ENCODE measurements at regions not wholly inside any gene's neighbourhood (a gene's known extent, or its start where the extent isn't known, plus 50 kb on each side); places are given as distances from the start of the nearest gene placed in this dataset.

- Histone ChIP-seq H3K4me1 (ENCODE audit: insufficient read depth, low read length) (peaks cover 8% of the 10 kb centered on the region), H3K27ac (ENCODE audit: low read depth, low read length) (no peak overlapping the region), H3K36me3 (ENCODE audit: insufficient read depth, low read length) (no peaks in the 10 kb centered on the region), H3K4me3 (ENCODE audit: low read depth in 1 of 2, low read length in 2 of 2) (no peak overlapping the region), H3K9ac (ENCODE audit: low read length) (no peak overlapping the region), H3K27me3 (ENCODE audit: control insufficient read depth in 1 of 2, insufficient read depth in 2 of 2, low read length in 2 of 2) (no peaks in the 10 kb centered on the region), H3K9me3 (ENCODE audit: low read length) (no peaks in the 10 kb centered on the region)
Observed at GRCh38 chr10:121152033-121152432, 300.9 kb downstream of the WDR11 start.

DNA sequence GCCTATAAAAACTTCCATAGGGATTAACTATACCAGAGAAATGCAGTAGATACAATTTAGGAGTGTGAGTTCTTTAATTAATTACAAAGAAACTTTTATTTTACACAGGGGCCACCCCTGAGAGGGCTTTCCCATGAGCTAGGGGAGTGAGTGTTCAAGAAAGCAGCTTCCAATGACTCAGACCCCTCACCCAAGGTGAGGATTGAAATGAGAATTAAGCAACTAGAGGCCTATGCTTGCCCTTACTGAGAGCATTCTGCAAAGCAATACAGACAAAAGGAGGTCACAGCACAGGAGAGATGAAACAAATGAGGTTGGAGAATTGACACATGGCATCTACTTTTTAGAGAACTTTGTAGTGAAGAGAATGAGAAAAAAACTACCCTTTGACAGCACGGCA, 301.8 kb downstream of the WDR11 start:
- H3K27me3 ChIP-seq (ENCODE audit: control insufficient read depth in 1 of 2, insufficient read depth in 2 of 2, low read length in 2 of 2): no peaks in the 10 kb centered on the region
- no peak overlapping the region for H3K4me3 ChIP-seq (ENCODE audit: low read depth in 1 of 2, low read length in 2 of 2)
- H3K9me3 ChIP-seq (ENCODE audit: low read length): no peaks in the 10 kb centered on the region
- no peak overlapping the region for H3K27ac ChIP-seq (ENCODE audit: low read depth, low read length)
- peaks cover 8% of the 10 kb centered on the region for H3K4me1 ChIP-seq (ENCODE audit: insufficient read depth, low read length)
- H3K36me3 ChIP-seq (ENCODE audit: insufficient read depth, low read length): no peaks in the 10 kb centered on the region
- no peak overlapping the region for H3K9ac ChIP-seq (ENCODE audit: low read length)

GRCh38 chr10:121154310-121154709, 303.1 kb downstream of the WDR11 start:
- no peak overlapping the region for H3K27ac ChIP-seq (ENCODE audit: low read depth, low read length)

GRCh38 chr10:121154846-121155245, 303.7 kb downstream of the WDR11 start:
- Histone ChIP-seq H3K4me1 (ENCODE audit: insufficient read depth, low read length) (peaks cover 8% of the 10 kb centered on the region), H3K9ac (ENCODE audit: low read length) (no peak overlapping the region), H3K27me3 (ENCODE audit: control insufficient read depth in 1 of 2, insufficient read depth in 2 of 2, low read length in 2 of 2) (no peaks in the 10 kb centered on the region), H3K4me3 (ENCODE audit: low read depth in 1 of 2, low read length in 2 of 2) (no peak overlapping the region), H3K36me3 (ENCODE audit: insufficient read depth, low read length) (no peaks in the 10 kb centered on the region), H3K27ac (ENCODE audit: low read depth, low read length) (no peak overlapping the region), H3K9me3 (ENCODE audit: low read length) (no peaks in the 10 kb centered on the region)

More at GRCh38 chr10:121154310-121154709, 303.1 kb downstream of the WDR11 start:
- no peak overlapping the region for H3K9ac ChIP-seq (ENCODE audit: low read length)
- H3K4me1 ChIP-seq (ENCODE audit: insufficient read depth, low read length): peaks cover 8% of the 10 kb centered on the region
- no peaks in the 10 kb centered on the region for H3K9me3 ChIP-seq (ENCODE audit: low read length)
- no peak overlapping the region for H3K4me3 ChIP-seq (ENCODE audit: low read depth in 1 of 2, low read length in 2 of 2)
- H3K36me3 ChIP-seq (ENCODE audit: insufficient read depth, low read length): no peaks in the 10 kb centered on the region
- no peaks in the 10 kb centered on the region for H3K27me3 ChIP-seq (ENCODE audit: control insufficient read depth in 1 of 2, insufficient read depth in 2 of 2, low read length in 2 of 2)

- H3K4me3 ChIP-seq (ENCODE audit: low read depth in 1 of 2, low read length in 2 of 2): no peak overlapping the region
- H3K36me3 ChIP-seq (ENCODE audit: insufficient read depth, low read length): no peaks in the 10 kb centered on the region
- H3K9me3 ChIP-seq (ENCODE audit: low read length): no peaks in the 10 kb centered on the region
- H3K27ac ChIP-seq (ENCODE audit: low read depth, low read length): no peak overlapping the region
- no peaks in the 10 kb centered on the region for H3K27me3 ChIP-seq (ENCODE audit: control insufficient read depth in 1 of 2, insufficient read depth in 2 of 2, low read length in 2 of 2)
- H3K9ac ChIP-seq (ENCODE audit: low read length): no peak overlapping the region
- H3K4me1 ChIP-seq (ENCODE audit: insufficient read depth, low read length): peaks cover 8% of the 10 kb centered on the region
Observed at GRCh38 chr10:121155742-121156474, 304.7 kb downstream of the WDR11 start.

DNA sequence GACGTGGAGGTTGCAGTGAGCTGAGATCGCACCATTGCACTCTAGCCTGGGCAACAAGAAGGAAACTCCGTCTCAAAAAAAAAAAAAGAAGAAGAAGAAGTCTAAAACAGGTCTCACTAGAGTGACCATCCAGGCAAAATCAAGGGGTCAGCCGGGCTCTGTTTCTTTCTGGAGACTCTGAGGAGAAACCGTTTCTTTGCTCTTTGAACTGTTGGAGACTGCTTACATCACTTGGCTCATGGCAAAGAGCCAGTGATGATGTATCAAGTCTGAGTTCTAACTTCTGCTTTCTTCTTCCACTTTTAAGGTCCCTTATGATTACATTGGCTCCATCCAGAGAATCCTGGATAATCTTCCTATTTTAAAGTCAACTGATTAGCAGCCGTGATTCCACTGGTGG, 306.8 kb downstream of the WDR11 start:
- Histone ChIP-seq H3K27me3 (ENCODE audit: control insufficient read depth in 1 of 2, insufficient read depth in 2 of 2, low read length in 2 of 2) (no peaks in the 10 kb centered on the region), H3K36me3 (ENCODE audit: insufficient read depth, low read length) (no peaks in the 10 kb centered on the region), H3K9me3 (ENCODE audit: low read length) (no peaks in the 10 kb centered on the region), H3K9ac (ENCODE audit: low read length) (no peak overlapping the region), H3K27ac (ENCODE audit: low read depth, low read length) (no peak overlapping the region), H3K4me3 (ENCODE audit: low read depth in 1 of 2, low read length in 2 of 2) (no peak overlapping the region), H3K4me1 (ENCODE audit: insufficient read depth, low read length) (peaks cover 8% of the 10 kb centered on the region)

GRCh38 chr10:121158988-121159579, 307.9 kb downstream of the WDR11 start:
- Histone ChIP-seq H3K4me3 (ENCODE audit: low read depth in 1 of 2, low read length in 2 of 2) (no peak overlapping the region), H3K27me3 (ENCODE audit: control insufficient read depth in 1 of 2, insufficient read depth in 2 of 2, low read length in 2 of 2) (no peaks in the 10 kb centered on the region), H3K36me3 (ENCODE audit: insufficient read depth, low read length) (no peaks in the 10 kb centered on the region), H3K4me1 (ENCODE audit: insufficient read depth, low read length) (peaks cover 7% of the 10 kb centered on the region), H3K27ac (ENCODE audit: low read depth, low read length) (no peak overlapping the region), H3K9me3 (ENCODE audit: low read length) (no peaks in the 10 kb centered on the region), H3K9ac (ENCODE audit: low read length) (no peak overlapping the region)

- no peak overlapping the region for H3K27ac ChIP-seq (ENCODE audit: low read depth, low read length)
- H3K4me1 ChIP-seq (ENCODE audit: insufficient read depth, low read length): peaks cover 2% of the 10 kb centered on the region
- no peak overlapping the region for H3K4me3 ChIP-seq (ENCODE audit: low read depth in 1 of 2, low read length in 2 of 2)
- no peaks in the 10 kb centered on the region for H3K9me3 ChIP-seq (ENCODE audit: low read length)
- no peaks in the 10 kb centered on the region for H3K36me3 ChIP-seq (ENCODE audit: insufficient read depth, low read length)
- H3K27me3 ChIP-seq (ENCODE audit: control insufficient read depth in 1 of 2, insufficient read depth in 2 of 2, low read length in 2 of 2): no peaks in the 10 kb centered on the region
- no peak overlapping the region for H3K9ac ChIP-seq (ENCODE audit: low read length)
Observed at GRCh38 chr10:121159670-121160069, 308.5 kb downstream of the WDR11 start.

- no peaks in the 10 kb centered on the region for H3K27me3 ChIP-seq (ENCODE audit: control insufficient read depth in 1 of 2, insufficient read depth in 2 of 2, low read length in 2 of 2)
- no peaks in the 10 kb centered on the region for H3K4me1 ChIP-seq (ENCODE audit: insufficient read depth, low read length)
- no peaks in the 10 kb centered on the region for H3K36me3 ChIP-seq (ENCODE audit: insufficient read depth, low read length)
- H3K27ac ChIP-seq (ENCODE audit: low read depth, low read length): no peak overlapping the region
- H3K9me3 ChIP-seq (ENCODE audit: low read length): no peaks in the 10 kb centered on the region
- H3K4me3 ChIP-seq (ENCODE audit: low read depth in 1 of 2, low read length in 2 of 2): no peak overlapping the region
- no peak overlapping the region for H3K9ac ChIP-seq (ENCODE audit: low read length)
Observed at GRCh38 chr10:121165276-121165675, 314.1 kb downstream of the WDR11 start.

- H3K4me3 ChIP-seq (ENCODE audit: low read depth in 1 of 2, low read length in 2 of 2): no peak overlapping the region
- no peak overlapping the region for H3K27ac ChIP-seq (ENCODE audit: low read depth, low read length)
- H3K27me3 ChIP-seq (ENCODE audit: control insufficient read depth in 1 of 2, insufficient read depth in 2 of 2, low read length in 2 of 2): no peaks in the 10 kb centered on the region
- no peaks in the 10 kb centered on the region for H3K36me3 ChIP-seq (ENCODE audit: insufficient read depth, low read length)
- no peak overlapping the region for H3K9ac ChIP-seq (ENCODE audit: low read length)
- H3K4me1 ChIP-seq (ENCODE audit: insufficient read depth, low read length): peaks cover 8% of the 10 kb centered on the region
- H3K9me3 ChIP-seq (ENCODE audit: low read length): no peaks in the 10 kb centered on the region
Observed at GRCh38 chr10:121167534-121168243, 316.5 kb downstream of the WDR11 start.

DNA sequence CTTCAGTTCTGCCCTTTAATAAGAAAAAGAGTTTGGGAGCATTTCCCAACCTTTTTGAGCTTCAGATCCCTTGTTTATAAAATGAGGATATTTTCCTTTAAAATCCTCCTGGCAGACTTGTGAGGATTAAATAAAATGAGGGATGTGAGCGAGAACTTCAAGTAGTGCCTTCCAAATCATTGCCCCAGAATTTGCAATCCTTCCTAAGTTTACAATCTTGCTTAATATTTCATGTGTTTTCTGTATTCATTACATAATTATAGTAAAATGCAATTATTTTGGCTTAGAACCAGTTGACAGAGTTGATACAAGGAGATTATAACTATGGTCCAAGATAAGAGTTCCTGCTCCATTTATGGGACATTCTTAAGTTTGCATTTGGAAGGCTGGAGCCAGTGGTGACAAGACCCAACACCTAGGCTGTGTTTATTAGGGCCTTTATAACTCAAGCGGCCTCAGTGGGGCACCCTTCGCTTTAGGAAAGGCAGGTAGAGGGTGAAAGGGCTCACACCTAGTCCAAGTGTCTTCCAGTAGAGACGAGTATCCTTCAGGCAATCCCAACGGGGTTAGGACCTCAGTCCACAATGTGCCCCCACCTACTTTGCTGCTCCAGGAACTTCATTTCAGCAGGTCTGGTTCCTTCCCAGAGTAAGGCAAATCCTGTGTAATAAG, 317.5 kb downstream of the WDR11 start:
- Histone ChIP-seq H3K9ac (ENCODE audit: low read length) (no peak overlapping the region), H3K4me3 (ENCODE audit: low read depth in 1 of 2, low read length in 2 of 2) (no peak overlapping the region), H3K27ac (ENCODE audit: low read depth, low read length) (no peak overlapping the region), H3K4me1 (ENCODE audit: insufficient read depth, low read length) (peaks cover 8% of the 10 kb centered on the region), H3K27me3 (ENCODE audit: control insufficient read depth in 1 of 2, insufficient read depth in 2 of 2, low read length in 2 of 2) (no peaks in the 10 kb centered on the region), H3K9me3 (ENCODE audit: low read length) (no peaks in the 10 kb centered on the region), H3K36me3 (ENCODE audit: insufficient read depth, low read length) (no peaks in the 10 kb centered on the region)

Measured in muscle layer of colon (tissue), 2 donors.